B cell (primary cell): ENCODE measurements at regions not wholly inside any gene's neighbourhood (a gene's known extent, or its start where the extent isn't known, plus 50 kb on each side); places are given as distances from the start of the nearest gene placed in this dataset.

Experiments used
- ATAC-seq: fragments of 200-7000 bp; cut with Tn5 transposase; one replicate; pipeline ENCODE4 v1.10.0; 2021; ENCODE audit warnings: low read depth, mild to moderate bottlenecking, moderate number of reproducible peaks, moderate library complexity
- CTCF ChIA-PET: fragments of 350-600 bp; sonication (Branson Sonifier 250); formaldehyde crosslinking; loops from one replicate; lab custom pipeline; 2021; ENCODE audit warnings: antibody characterized with exemption, inconsistent platforms; lab: Charles Lee
- POLR2A ChIA-PET: fragments of 350-600 bp; sonication (Branson Sonifier 250); formaldehyde crosslinking; loops from one replicate; lab custom pipeline; 2021; ENCODE audit warnings: antibody characterized with exemption; lab: Charles Lee
- DNase-seq: peaks from one replicate; pipeline ENCODE4 v3.0.0; 2013
- H2AFZ ChIP-seq: 2 replicates; pipeline ENCODE4 v1.6.1; 2012; ENCODE audit warnings: mild to moderate bottlenecking, low read depth, low read length; ENCODE audit not compliant: insufficient read depth, poor library complexity, severe bottlenecking
- H3K27ac ChIP-seq, 2 donors: 1 replicate in 1 of 2; 2 replicates in 1 of 2; pipeline ENCODE4 v1.5.1; 2012 to 2013; ENCODE audit warnings: low read length in 2 of 2, mild to moderate bottlenecking in 2 of 2, moderate library complexity in 1 of 2
- H3K27me3 ChIP-seq, 4 experiments: fragments of 200-600 bp in 1 of 4; sonication (generic) in 1 of 4; replicated peaks in 1 of 4; 1 replicate in 2 of 4; 2 replicates in 2 of 4; pipeline versions ENCODE4 v1.6.1 to v1.7.0; 2013 to 2016; ENCODE audit warnings: low read length in 3 of 4, mild to moderate bottlenecking in 2 of 4, mixed read lengths in 1 of 4, moderate library complexity in 1 of 4; ENCODE audit not compliant: insufficient read depth in 4 of 4, control insufficient read depth in 3 of 4; ENCODE audit errors: control extremely low read depth in 1 of 4
- H3K36me3 ChIP-seq, 2 experiments: replicated peaks in 1 of 2; 1 replicate in 1 of 2; 2 replicates in 1 of 2; pipeline versions ENCODE4 v1.6.1 to v1.7.1; 2013; ENCODE audit warnings: low read length in 1 of 2; ENCODE audit not compliant: insufficient read depth in 2 of 2, control insufficient read depth in 1 of 2; ENCODE audit errors: control extremely low read depth in 1 of 2, extremely low read depth in 1 of 2
- H3K4me1 ChIP-seq, 2 donors: fragments of 200-600 bp in 1 of 2; sonication (generic) in 1 of 2; 1 replicate in 1 of 2; 2 replicates in 1 of 2; pipeline versions ENCODE4 v1.5.1 to v1.6.1; 2013 to 2017; ENCODE audit warnings: low read length in 2 of 2; ENCODE audit not compliant: control insufficient read depth in 2 of 2, insufficient read depth in 2 of 2
- H3K4me2 ChIP-seq: replicated peaks from 2 replicates; pipeline ENCODE3; 2012; ENCODE audit warnings: mild to moderate bottlenecking, low read depth, low read length; ENCODE audit not compliant: poor library complexity, severe bottlenecking
- H3K4me3 ChIP-seq, 5 experiments: fragments of 200-600 bp in 1 of 5; sonication (generic) in 1 of 5; 1 replicate in 3 of 5; 2 replicates in 2 of 5; pipeline versions ENCODE4 v1.5.1 to v1.7.0; 2011 to 2016; ENCODE audit warnings: low read length in 4 of 5, mild to moderate bottlenecking in 4 of 5, low read depth in 2 of 5, control low read depth in 1 of 5, moderate library complexity in 1 of 5; ENCODE audit not compliant: insufficient read depth in 1 of 5; ENCODE audit errors: control extremely low read depth in 1 of 5, extremely low read depth in 1 of 5
- H3K79me2 ChIP-seq: fragments of 200-600 bp; sonication (generic); one replicate; pipeline ENCODE4 v1.6.0; 2016; ENCODE audit warnings: low read length; ENCODE audit not compliant: control insufficient read depth, insufficient read depth
- H3K9ac ChIP-seq: fragments of 200-600 bp; sonication (generic); 2 replicates; pipeline ENCODE4 v1.6.1; 2017; ENCODE audit warnings: mild to moderate bottlenecking, low read length, moderate library complexity
- H3K9me3 ChIP-seq, 3 donors: one replicate each; pipeline versions ENCODE4 v1.6.1 to v1.7.1; 2013; ENCODE audit warnings: low read length in 2 of 3; ENCODE audit not compliant: control insufficient read depth in 2 of 3, insufficient read depth in 1 of 3; ENCODE audit errors: control extremely low read depth in 1 of 3
- H4K20me1 ChIP-seq: 2 replicates; pipeline ENCODE4 v1.6.0; 2012; ENCODE audit warnings: mild to moderate bottlenecking, low read length; ENCODE audit not compliant: insufficient read depth, control insufficient read depth, poor library complexity, severe bottlenecking
- H3K27ac Mint-ChIP-seq: one replicate; pipeline ENCODE4 v1.8.0; 2021; ENCODE audit warnings: mixed read lengths
- H3K27me3 Mint-ChIP-seq: one replicate; pipeline ENCODE4 v1.8.0; 2021; ENCODE audit warnings: mixed read lengths
- H3K4me1 Mint-ChIP-seq: one replicate; pipeline ENCODE4 v1.8.0; 2021; ENCODE audit warnings: mixed read lengths
- H3K4me3 Mint-ChIP-seq: one replicate; pipeline ENCODE4 v1.8.0; 2021; ENCODE audit warnings: mixed read lengths
- H3K9me3 Mint-ChIP-seq: one replicate; pipeline ENCODE4 v1.8.0; 2022; ENCODE audit warnings: mixed read lengths; ENCODE audit not compliant: insufficient read depth
- CTCF ChIP-seq: fragments of 200-600 bp; IDR thresholded peaks from one replicate; pipeline ENCODE4 v1.8.0; 2022; ENCODE audit warnings: antibody characterized with exemption, mild to moderate bottlenecking
- EZH2 ChIP-seq: IDR thresholded peaks from 2 replicates; pipeline ENCODE4 v1.6.1; 2012; ENCODE audit warnings: borderline replicate concordance, low read depth, mild to moderate bottlenecking, moderate library complexity, low read length; ENCODE audit not compliant: insufficient read depth, poor library complexity, severe bottlenecking
- WGBS: methylation state at CpG from one replicate; pipeline ENCODE4 v1.1.5; 2013; ENCODE audit warnings: missing lambda C conversion rate; ENCODE audit not compliant: insufficient coverage; 5-methylcytosine and 5-hydroxymethylcytosine counted together
- intact Hi-C: fragments of 100-400 bp; cut with micrococcal nuclease; formaldehyde crosslinking; loops from one replicate; pipeline ENCODE4 v1.10.0; 2022

- no peak overlapping the region for H2AFZ ChIP-seq
- Mint-ChIP-seq H3K4me1 (no peaks in the 10 kb centered on the region), H3K27me3 (peaks cover 7% of the 10 kb centered on the region), H3K9me3 (no peaks in the 10 kb centered on the region), H3K4me3 (no peak overlapping the region), H3K27ac (no peak overlapping the region)
- no peak overlapping the region for H3K27ac ChIP-seq
- no peaks in the 10 kb centered on the region for H3K27me3 ChIP-seq
- intact Hi-C loops = no loop called here
- peaks cover 0 to 2% (median 0%) of the 10 kb centered on the region in 3 donors for H3K9me3 ChIP-seq
- DNase-seq = no peak
- ChIA-PET CTCF (interaction anchor here (0.6 kb wide), 1 partner anchor 756 kb away, joined by 3 read pairs; no protein-coding TSS in a partner anchor), POLR2A (no interaction called here)
- H3K4me1 ChIP-seq = no peaks in the 10 kb centered on the region
- no peak overlapping the region for H3K4me3 ChIP-seq
- TF ChIP-seq EZH2 = no peak
- no peak for TF ChIP-seq CTCF
- ATAC-seq = no peak
- H3K9ac ChIP-seq = no peak overlapping the region
- H3K36me3 ChIP-seq = no peaks in the 10 kb centered on the region
- no peak overlapping the region for H3K4me2 ChIP-seq
- no peaks in the 10 kb centered on the region for H3K79me2 ChIP-seq
- H4K20me1 ChIP-seq = no peaks in the 10 kb centered on the region
- 86% methylated on average over 1 of the region's 3 CpGs for WGBS
Measured at GRCh38 chr9:2495221-2496005, 126.2 kb upstream of the VLDLR start.

GRCh38 chr9:2496169-2496568 lies 125.4 kb upstream of the VLDLR start:
- no peaks in the 10 kb centered on the region for H3K36me3 ChIP-seq
- Mint-ChIP-seq H3K9me3 (no peaks in the 10 kb centered on the region), H3K27ac (no peak overlapping the region), H3K4me3 (no peak overlapping the region), H3K27me3 (peaks cover 2% of the 10 kb centered on the region), H3K4me1 (no peaks in the 10 kb centered on the region)
- peaks cover 0 to 2% (median 0%) of the 10 kb centered on the region in 3 donors for H3K9me3 ChIP-seq
- H3K9ac ChIP-seq = no peak overlapping the region
- no peaks in the 10 kb centered on the region for H3K79me2 ChIP-seq
- DNase-seq (no peak), ATAC-seq (no peak)
- WGBS = 95% methylated on average over 3 of the region's 5 CpGs
- no peaks in the 10 kb centered on the region for H3K27me3 ChIP-seq
- intact Hi-C loops = no loop called here
- TF ChIP-seq CTCF (no peak), EZH2 (no peak)
- ChIA-PET POLR2A (no interaction called here), CTCF (no interaction called here)
- H3K4me2 ChIP-seq = no peak overlapping the region
- no peaks in the 10 kb centered on the region for H3K4me1 ChIP-seq
- H4K20me1 ChIP-seq = no peaks in the 10 kb centered on the region
- no peak overlapping the region for H2AFZ ChIP-seq
- no peak overlapping the region for H3K27ac ChIP-seq
- H3K4me3 ChIP-seq = no peak overlapping the region
